Kasumi-1 (cell line): ENCODE measurements at regions not wholly inside any gene's neighbourhood (a gene's known extent, or its start where the extent isn't known, plus 50 kb on each side); places are given as distances from the start of the nearest gene placed in this dataset.
"Not testable (repeated sequence)": the region's sequence is repeated elsewhere in the genome, so short reads cannot be mapped to it uniquely, and the experiment has no call there.

Experiments
- DNase-seq, 2 experiments: peaks; one replicate each; lab custom pipeline; 2025; lab: John Stamatoyannopoulos, UW

- no peak for DNase-seq
Measured at GRCh38 chr14:40691066-40691465, 915.6 kb upstream of the LRFN5 start.

GRCh38 chr14:40685764-40686163, 920.9 kb upstream of the LRFN5 start:
- DNase-seq = no peak

DNA sequence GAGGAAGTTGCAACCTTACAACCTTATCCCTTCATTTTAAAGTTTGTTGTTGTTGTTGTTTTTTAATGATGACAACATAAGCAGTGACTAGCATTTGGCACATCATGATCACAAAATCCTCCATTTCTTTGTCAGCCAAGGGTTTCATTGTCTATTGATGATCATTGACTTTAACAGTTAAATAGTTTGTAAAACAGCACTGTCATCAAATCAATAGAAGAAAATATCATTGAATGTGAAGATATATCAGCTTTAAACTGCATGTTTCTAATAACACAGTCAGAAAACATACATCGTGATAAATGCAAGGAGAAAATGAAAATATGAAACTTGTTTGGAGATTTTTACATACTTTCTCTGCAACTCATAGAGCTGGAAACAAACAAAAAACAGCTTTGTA, 922.3 kb upstream of the LRFN5 start:
- DNase-seq = no peak

DNA sequence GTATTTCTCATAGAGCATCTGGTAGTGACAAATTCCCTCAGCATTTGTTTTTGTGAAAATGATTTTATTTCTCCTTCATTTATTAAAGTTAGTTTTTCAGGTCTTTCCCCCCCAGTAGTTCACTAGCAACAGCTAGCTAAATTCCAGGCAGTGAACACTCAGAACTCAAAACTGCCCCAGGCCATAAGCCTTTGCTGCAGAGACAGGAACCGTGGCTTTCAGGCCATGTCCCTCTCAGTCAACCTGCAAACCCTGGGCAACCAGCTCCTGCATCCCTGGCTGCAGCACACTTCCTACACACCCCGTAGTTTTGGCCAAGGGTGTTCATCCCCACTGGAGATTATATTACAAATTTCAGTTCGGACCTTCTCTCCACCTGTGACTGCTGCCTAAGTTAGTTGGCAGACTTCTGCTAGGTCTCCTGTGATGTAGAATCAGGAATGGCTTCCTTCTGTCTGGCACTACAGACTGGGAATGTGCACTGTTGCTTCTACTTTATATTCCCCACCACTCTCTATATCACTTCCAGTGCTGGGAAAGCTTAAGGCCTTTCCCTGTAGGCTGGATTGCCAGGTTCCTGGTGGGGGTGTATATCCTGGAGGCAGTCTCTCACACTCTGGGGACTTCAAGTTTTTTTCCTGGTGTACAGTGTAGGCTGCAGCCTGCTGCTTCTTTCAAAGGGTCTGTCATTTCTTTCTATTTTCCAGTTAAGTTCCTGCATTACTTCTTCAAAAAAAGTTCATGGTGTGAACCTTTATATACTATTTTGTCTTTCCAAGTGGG, 924.4 kb upstream of the LRFN5 start:
- no peak for DNase-seq

DNA sequence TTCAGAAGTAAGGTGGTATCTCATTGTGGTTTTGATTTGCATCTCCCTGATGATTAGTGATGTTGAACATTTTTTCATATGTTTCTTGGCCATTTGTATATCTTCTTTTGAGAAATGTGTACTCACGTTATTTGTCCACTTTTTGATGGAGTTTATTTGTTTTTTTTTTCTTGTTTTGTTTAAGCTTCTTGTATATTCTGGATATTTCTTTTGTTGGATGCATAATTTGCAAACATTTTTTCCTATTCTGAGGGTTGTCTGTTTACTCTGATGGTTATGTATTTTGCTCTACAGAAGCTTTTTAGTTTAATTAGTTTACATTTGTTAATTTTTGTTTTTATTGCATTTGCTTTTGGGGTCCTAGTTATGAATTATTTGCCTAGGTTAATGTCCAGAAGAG, 927.4 kb upstream of the LRFN5 start:
- no peak for DNase-seq

DNA sequence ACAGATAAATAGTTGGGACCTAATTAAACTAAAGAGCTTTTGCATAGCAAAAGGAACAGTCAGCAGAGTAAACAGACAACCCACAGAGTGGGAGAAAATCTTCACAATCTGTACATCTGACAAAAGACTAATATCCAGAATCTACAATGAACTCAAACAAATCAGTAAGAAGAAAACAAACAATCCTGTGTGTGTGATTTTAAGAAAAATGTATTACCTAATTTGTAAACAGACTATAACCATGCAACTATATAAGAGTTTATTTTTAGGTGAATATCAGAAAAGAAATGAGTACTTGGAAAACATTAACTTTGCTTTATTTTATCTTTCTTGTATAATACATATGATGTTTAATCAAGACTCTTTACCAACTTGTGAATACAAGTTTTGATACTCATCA, 929.5 kb upstream of the LRFN5 start:
- not testable (repeated sequence) for DNase-seq

- no peak for DNase-seq
Measured at GRCh38 chr14:40674502-40674901, 932.2 kb upstream of the LRFN5 start.

DNA sequence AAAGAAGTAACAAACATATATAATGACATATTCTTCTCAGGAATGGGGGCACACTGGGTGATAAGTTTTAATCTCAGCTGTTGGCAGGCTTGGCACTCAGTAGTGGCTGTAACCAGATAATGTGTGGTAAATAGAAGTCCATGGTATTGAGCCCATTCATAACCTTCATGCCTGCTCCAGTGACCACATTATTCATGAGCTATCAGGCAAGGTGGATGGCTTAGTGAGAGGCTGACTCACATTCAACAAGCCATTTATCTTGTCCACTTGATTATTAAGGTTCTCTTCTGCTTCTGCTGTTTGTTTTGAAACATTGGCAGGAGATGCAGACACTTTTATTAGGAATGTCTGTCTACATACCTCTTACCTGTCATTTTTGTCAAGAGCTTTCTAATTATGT, 950.4 kb upstream of the LRFN5 start:
- no peak for DNase-seq

DNA sequence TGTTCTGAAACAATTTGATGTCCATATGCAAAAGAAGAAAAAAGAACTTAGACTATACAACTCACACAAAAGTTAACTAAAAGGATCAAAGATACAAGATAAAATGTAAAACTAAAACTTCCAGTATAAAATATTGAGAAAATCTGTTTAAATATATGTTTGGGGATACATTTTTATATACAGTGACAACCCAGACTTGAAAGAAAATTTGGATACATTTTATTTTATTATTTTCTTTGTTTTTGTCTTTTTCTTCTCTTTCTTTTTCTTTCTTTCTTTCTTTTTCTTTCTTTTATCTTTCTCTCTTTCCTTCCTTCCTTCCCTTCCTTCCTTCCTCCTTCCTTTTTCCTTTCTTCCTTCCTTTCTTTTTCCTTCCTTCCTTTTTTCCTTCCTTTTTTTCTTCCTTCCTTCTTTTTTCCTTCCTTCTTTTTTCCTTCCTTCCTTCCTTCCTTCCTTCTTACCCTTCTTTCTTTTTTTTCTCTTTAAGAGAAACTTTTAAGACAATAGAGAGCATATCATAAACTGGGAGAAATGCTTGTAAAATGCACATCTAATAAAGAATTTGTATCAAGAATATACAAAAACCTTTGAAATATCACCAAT, 954.5 kb upstream of the LRFN5 start:
- DNase-seq = no peak

DNA sequence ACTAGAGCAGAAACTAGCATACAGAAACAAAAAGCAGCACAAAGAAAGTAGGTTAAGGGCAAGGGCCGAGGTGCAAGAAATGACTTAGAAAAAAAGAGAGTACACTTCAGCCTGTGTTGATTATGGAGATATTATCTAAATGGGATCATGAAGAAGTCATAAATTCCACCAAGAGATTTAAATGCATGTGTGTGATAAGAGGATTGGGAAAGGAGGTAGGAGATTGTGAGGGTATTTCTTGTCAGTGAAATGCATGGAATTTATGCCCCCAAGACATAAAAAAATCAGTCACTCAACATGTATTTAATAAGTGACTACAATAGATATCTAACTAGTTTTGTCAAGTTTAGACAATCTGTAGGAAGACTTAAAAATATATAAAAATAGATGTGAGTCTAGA, 976.2 kb upstream of the LRFN5 start:
- DNase-seq = no peak

- not testable (repeated sequence) for DNase-seq
Measured at GRCh38 chr14:40629551-40630137, 977.0 kb upstream of the LRFN5 start.

DNA sequence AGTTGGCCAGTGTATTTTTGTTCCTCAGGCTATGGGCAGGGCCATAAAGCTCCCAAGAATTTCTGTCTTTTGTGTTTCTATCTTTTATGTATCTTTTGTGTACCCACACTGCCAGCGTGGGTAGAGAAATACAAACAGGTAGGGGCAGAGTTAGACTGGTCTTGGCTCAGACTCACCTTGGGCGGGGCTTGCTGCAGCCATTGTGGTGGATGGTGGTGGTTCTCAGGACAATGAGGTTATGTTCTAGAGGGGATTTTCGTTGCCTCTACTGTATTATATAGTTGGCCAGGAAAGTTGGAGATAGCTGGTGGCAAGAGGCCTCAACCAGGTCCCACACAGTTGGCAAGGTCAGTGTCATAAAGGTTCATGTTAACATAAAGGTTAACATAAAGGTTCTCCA, 977.5 kb upstream of the LRFN5 start:
- no peak for DNase-seq

DNA sequence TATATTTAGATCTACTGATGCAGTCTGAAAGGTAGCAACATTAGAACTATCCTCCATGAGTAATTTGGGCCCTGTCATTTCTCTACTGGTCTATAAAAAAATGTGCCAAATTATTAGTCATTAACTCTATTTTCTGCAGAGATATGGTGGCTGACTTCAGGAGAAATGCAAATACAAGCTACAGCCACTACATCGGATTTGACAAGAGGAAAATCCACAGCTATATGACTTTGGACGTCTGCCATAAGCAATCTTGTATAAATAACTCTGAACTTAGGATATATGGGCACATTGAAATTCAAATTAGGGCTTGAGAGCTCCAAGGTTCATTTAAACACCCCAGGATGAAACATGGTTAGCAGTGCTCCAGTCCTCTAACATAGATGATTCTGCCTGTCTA, 983.0 kb upstream of the LRFN5 start:
- DNase-seq = no peak

- DNase-seq = no peak
Measured at GRCh38 chr14:40618225-40618898, 988.3 kb upstream of the LRFN5 start.

- DNase-seq = no peak
Measured at GRCh38 chr14:40616579-40616978, 990.1 kb upstream of the LRFN5 start.

GRCh38 chr14:40601063-40601462, 1005.6 kb upstream of the LRFN5 start:
- DNase-seq = no peak

DNA sequence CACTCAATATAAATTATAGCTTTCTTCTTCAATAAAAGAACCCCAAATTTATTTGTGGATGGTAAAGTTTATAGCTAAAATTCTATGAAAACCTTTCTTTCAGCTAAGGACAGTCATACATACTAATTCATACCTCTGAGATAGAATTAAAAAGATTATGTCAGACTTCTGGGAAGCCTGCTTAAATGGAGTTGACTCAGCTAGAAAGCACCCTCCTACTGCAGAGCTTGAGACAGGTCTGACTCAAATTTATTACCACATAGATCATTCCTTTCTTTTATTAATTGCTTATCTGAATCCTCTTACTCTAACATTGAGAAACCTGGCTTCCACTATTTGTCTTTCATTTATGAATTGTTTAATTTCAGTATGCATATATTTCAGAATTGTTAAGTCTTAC, 1007.0 kb upstream of the LRFN5 start:
- DNase-seq = no peak

GRCh38 chr14:40581264-40581663, 1025.4 kb upstream of the LRFN5 start:
- DNase-seq = peak in 1 of 2 experiments; percentile 5

DNA sequence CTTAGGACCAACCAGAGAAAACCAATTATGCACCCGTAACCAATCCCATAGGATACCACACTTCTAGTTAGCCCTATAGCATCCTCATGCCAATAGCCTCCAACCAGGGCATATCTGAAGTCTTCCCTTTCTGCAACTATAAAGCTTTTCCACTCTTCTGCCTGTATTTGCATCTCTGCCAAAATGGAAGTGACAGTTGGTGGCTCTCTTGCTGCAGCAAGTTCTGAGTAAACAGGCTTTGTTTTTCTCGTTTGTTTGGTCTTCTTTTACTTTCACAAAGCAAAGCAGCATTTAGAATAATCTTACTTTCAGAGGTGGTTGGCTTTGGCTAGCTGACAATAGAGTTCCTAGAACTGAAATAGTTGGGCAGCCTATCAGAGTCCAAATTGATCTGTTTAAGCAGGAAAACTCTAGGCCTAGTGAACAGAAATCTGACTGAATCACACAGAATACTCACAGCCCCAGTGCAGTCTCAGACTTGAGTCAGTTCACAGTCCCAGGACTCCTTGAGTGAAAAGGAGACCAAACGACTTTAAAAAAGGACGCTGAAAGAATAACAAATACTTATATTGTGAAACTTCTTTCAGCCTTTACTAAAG, 1029.7 kb upstream of the LRFN5 start:
- DNase-seq = no peak

GRCh38 chr14:40574780-40575179, 1031.9 kb upstream of the LRFN5 start:
- no peak for DNase-seq

GRCh38 chr14:40525314-40525713, 1081.4 kb upstream of the LRFN5 start:
- DNase-seq = no peak

DNA sequence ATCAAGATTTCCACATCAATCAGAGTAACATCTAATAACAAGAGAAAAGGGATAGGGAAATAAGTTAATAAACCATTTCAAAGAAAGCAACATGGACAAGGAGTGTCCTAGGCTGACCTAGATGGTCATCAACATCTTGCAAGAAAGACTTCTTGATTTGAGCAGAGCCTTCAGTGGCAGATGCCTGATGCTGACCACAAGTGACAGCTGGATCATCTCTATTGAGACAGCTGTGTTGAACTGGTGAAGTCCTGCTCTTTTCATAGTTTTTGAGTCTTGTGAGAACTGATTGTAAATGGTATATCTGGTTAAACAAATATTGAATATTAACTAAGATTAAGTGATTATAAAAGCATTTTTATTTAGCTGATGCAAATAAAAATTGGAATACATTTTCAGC, 1083.6 kb upstream of the LRFN5 start:
- DNase-seq = no peak

- no peak for DNase-seq
Measured at GRCh38 chr14:40494483-40494882, 1062.2 kb upstream of the FBXO33 start.
